HG03025 (cell line): ENCODE measurements at regions not wholly inside any gene's neighbourhood (a gene's known extent, or its start where the extent isn't known, plus 50 kb on each side); places are given as distances from the start of the nearest gene placed in this dataset.
"Not testable (repeated sequence)": the region's sequence is repeated elsewhere in the genome, so short reads cannot be mapped to it uniquely, and the experiment has no call there.

Experiments
- ATAC-seq: cut with Tn5 transposase; IDR thresholded peaks from one replicate; pipeline ENCODE4 v1.9.1; 2021; ENCODE audit warnings: mild to moderate bottlenecking, moderate library complexity; ENCODE audit not compliant: unreplicated experiment, low FRiP score

DNA sequence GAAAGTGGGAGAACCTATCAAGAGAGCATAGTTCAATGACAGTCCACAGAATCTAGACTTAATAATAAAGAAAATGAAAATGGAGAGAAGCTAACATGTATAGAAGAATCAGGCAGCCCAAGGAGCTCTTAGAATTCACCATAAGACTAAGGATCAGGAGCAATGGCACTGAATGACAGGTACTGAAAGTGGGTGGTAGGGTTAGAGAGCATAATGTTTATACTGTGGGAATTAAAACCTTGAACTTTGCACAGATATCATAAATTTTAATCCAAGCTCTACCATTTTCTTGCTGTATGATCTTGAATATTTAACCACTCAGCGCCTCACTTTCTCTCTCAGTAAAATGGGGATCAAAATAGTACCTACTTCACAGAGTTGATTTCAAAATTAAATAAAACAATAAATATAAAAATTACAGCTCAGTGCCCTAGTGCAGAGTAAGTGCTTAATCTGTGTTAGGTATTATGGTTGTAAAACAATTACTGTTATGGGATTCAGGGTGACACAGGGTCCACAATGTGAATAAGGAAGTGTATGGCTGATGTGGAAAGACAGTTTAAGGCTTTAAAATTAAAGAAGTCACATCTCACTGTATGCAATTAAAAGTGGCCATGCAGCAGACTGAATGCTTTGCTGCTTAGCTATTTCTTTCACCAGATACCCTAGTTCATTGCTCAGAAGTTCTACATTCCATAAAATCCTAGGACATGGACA lies 319.8 kb downstream of the HINT1 start:
- ATAC-seq, result no peak

DNA sequence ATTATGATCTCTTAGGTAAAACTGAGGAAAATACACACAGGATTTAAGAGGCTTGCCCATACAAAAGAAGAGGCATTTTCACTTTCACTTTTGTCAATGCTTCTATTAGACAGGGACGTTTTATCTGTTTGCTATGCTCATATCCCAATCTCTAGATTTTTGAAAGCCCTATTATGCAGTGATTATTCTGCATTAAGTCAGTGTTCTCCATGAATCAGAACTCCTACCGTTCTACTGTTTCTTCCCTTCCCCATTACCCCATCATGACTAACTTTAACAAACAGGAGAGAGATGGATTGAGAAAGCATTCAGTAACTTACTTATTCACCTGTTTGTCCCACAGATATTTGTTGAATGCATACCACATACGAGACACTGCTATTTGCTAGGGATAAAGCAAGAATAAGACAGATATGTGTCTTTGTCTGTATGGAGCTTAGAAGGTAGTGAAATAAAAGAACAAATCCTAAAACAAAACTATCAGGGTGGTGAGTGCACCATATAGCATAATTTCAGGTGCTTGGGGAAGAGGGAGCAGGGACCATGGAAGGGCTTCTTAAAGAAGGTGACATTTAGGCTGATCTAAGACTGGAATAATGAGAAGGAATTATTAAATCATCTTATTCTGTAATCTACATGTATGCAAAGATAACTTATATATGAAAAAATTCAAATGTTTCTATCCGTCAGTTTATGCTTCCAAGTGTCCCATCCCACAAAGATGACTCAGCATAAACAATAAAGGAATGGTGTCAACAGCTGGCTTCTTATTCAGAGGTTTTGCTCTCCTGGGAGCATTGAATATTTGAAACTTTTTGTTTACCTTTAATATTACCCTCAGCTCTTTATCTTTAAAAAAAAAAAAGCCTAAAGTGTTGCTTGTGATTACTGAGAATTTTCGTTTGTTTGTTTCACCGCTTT lies 328.1 kb downstream of the HINT1 start:
- ATAC-seq, result peak; percentile 68

- not testable (repeated sequence) for ATAC-seq
These were observed 347.3 kb downstream of the HINT1 start for GRCh38 chr5:130817598-130818384.

DNA sequence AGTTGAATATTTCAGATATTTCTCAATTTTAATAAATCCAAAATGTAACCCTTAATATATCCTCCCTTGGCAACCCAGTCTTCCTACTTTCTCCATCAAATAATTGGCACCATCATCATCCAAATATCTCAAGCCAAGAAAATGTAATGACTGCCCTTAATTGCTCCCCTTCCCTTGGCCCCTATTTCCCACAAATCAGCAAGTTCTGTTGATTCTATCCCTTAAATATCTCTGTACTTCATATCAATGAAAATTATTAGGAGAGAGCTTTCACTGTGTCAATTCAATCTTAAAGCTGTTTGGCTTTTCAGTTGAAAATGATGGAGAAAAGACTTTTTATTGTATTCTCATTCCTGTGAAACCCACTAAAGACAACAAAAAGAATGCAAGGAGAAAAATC lies 349.8 kb downstream of the HINT1 start:
- ATAC-seq, result no peak

DNA sequence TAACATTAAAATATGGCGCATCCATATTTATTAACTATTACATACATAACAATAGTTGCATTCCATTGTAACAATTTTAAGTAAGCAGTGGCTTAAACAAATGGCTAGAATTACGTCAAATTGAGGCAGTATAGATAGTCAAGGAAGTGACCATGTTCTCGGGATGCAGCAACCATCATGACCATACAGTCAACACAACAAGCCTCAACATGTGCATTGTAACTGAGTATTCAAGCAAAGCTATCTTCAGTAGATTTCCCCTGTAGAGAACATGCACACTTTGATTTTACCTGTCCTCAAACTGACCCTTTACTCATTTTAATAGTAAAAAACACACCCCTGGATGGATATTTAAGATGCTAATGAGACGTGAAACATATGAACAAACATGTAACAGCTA lies 356.4 kb downstream of the HINT1 start:
- no peak for ATAC-seq

GRCh38 chr5:130805648-130806047 lies 359.4 kb downstream of the HINT1 start:
- ATAC-seq, result no peak

- no peak for ATAC-seq
These were observed 360.0 kb downstream of the HINT1 start for GRCh38 chr5:130805036-130805435.

DNA sequence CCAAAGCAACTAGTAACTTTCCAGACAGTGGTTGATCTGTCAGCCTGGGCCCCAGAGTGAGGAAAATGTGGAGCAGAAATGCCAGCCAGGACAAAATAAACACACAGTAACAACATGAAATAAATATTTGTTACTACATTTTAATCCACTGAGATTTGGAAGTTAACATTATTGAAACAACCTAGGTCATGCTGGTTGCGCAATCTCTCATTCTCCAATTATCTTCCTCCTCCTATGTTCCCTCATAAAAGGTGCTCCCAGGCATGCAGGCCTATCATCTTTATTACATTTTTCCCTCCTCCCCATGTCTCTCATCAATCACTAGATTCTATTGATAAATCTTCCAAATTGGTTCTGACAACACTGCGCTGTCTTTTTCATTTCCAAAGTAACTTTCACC lies 363.1 kb downstream of the HINT1 start:
- ATAC-seq, result no peak

GRCh38 chr5:130799015-130799414 lies 366.0 kb downstream of the HINT1 start:
- no peak for ATAC-seq

DNA sequence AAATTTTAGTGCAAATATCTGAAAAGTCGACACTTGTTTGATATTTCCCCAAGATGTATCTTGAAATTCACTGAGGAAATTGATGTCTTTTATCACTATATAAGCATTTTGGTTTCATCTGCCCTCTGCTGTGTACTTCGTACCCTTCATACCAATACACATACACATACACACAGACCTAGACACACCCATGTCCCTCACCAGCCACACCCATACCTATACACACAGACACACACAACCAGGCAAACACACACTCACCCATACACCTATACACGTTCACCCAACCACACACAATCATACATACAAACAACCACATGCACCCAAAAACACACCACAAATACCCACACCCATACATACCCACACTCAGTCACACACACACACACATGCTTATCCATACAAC lies 367.8 kb downstream of the HINT1 start:
- no peak for ATAC-seq

DNA sequence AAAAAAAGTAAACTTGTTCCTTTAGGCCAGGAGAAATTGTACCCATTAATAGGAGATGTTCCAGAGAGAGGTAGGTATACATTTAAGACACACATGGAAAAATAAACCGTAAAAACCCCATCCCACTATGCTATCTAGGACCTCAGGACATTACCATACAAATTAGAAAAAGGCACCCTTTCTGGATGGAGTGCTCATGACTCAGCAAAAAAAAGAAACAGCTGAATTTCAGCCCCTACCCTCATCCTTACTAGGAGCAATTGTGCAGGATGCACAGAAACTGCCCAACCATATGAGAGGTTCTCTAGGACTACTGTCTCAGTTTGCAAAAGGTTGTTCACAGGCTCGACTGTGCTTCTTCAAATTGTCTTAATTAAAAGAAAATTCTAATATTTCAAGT lies 368.2 kb downstream of the HINT1 start:
- no peak for ATAC-seq

GRCh38 chr5:130796032-130796431 lies 369.0 kb downstream of the HINT1 start:
- ATAC-seq, result no peak

GRCh38 chr5:130795037-130795436 lies 370.0 kb downstream of the HINT1 start:
- no peak for ATAC-seq

GRCh38 chr5:130777794-130778193 lies 387.3 kb downstream of the HINT1 start:
- no peak for ATAC-seq

DNA sequence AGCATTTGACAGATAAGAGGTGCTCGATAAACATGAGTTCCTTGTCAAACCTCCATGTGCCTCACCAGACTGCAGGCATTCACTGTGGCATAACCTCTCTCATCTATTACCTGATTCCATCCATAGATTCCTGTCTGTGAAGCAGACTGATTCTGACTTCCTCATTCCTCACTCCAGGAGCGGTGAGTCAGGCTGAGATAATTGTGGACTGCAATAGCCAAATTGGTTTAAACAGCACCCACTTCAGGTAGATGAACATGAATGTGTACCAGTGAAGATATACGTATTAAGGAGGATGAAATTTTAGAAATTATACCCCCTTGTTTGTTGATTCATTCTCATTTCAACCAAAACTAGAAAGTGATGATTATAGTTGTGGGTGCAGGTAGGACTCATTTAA lies 391.2 kb downstream of the HINT1 start:
- ATAC-seq, result no peak

DNA sequence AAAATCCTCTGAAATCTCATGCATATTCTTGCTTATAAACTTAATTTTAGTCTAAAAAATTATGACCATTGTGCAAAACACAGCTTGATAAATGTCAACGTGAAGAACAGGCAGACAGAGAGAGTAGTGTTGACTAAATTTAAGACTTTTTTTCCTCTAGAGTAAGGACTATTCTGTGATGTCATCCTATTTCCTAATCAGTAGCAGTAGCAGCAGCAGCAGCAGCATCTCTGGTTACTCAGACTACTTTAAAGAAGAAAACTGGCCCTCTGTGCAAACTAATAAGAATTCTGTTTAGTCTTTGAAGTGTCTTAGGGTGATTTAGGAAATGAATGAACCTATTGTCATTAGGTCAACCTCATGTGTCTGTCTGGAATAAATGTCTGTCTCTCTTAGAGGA lies 403.0 kb downstream of the HINT1 start:
- no peak for ATAC-seq

DNA sequence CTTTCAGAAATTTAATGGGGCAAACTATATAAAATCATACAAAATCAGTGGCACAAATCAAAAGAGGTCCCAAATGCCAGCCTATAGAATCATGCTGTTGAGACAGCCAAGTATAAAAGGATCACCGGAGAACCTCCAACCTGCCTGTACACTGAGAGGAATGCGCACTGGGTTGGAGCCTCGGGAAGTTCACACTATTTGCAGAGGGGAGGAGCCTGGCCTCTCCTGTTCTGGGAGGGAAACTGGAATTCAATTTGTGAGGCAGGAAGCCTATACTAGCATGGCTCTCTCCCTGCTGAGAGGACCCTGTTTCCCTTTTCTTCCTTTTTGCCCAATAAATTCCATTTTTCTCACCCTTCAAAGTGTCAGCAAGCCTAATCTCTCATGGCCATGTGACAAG lies 406.0 kb downstream of the HINT1 start:
- ATAC-seq, result no peak

DNA sequence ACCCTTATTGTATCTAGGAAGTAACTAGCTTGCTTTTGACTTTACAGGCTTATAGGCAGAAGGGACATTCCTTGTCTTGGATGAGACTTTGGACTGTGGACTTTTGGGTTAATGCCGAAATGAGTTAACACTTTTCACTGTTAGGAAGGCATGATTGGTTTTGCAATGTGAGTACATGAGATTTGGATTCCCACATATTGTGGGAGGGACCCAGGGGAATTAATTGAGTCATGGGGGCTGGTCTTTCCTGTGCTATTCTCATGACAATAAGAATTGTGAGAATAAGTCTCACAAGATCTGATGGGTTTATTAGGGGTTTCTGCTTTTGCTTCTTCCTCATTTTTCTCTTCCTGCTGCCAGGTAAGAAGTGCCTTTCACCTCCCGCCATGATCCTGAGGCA lies 417.5 kb downstream of the HINT1 start:
- no peak for ATAC-seq

- not testable (repeated sequence) for ATAC-seq
These were observed 418.4 kb downstream of the HINT1 start for GRCh38 chr5:130746641-130747040.

DNA sequence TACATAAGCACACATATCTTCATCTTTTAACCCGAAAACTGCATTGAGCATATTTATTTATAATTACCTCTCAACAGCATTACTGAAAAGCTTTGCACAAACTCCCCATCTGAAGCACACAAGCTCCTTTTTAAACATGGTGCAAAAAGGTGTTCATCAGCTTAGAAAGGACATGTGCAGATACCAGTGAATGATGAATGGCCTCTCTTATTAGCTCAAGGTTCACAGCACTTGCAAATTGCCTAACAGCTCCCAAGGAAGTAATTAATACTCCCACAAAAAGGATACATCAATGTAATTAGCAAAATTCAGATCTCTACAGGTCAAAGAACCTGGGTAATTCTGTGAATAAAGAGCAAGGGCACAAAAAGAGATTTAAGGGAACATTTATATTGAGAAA lies 422.0 kb downstream of the HINT1 start:
- no peak for ATAC-seq

GRCh38 chr5:130740047-130740569 lies 424.9 kb downstream of the HINT1 start:
- ATAC-seq, result no peak
